SHP77 (cell line): ENCODE measurements at regions not wholly inside any gene's neighbourhood (a gene's known extent, or its start where the extent isn't known, plus 50 kb on each side); places are given as distances from the start of the nearest gene placed in this dataset.
A peak's percentile ranks its signal among the peaks of the same experiment; 100 is the strongest.
"Not testable (repeated sequence)": the region's sequence is repeated elsewhere in the genome, so short reads cannot be mapped to it uniquely, and the experiment has no call there.

Source experiments
- DNase-seq, 2 experiments: peaks; one replicate each; lab custom pipeline; 2025; lab: John Stamatoyannopoulos, UW

- DNase-seq: no peak
These were observed 53.1 kb downstream of the GGTLC2 start for GRCh38 chr22:22697377-22698117.

- no peak for DNase-seq
These were observed 53.9 kb downstream of the GGTLC2 start for GRCh38 chr22:22698263-22698750.

GRCh38 chr22:22700631-22701030 lies 56.2 kb downstream of the GGTLC2 start:
- DNase-seq: no peak

GRCh38 chr22:22701557-22701956 lies 57.1 kb downstream of the GGTLC2 start:
- not testable (repeated sequence) for DNase-seq

- DNase-seq: no peak
These were observed 58.1 kb downstream of the GGTLC2 start for GRCh38 chr22:22702237-22703202.

GRCh38 chr22:22703203-22703570 lies 58.8 kb downstream of the GGTLC2 start:
- no peak for DNase-seq

- DNase-seq: no peak
These were observed 59.3 kb downstream of the GGTLC2 start for GRCh38 chr22:22703715-22704114.

GRCh38 chr22:22704156-22704946 lies 59.9 kb downstream of the GGTLC2 start:
- no peak for DNase-seq

- no peak for DNase-seq
These were observed 61.1 kb downstream of the GGTLC2 start for GRCh38 chr22:22705328-22706100.

- DNase-seq: no peak
These were observed 62.0 kb downstream of the GGTLC2 start for GRCh38 chr22:22706253-22706915.

GRCh38 chr22:22709719-22710445 lies 65.5 kb downstream of the GGTLC2 start:
- DNase-seq: peak in 1 of 2 experiments; percentile 12

GRCh38 chr22:22710719-22711531 lies 66.5 kb downstream of the GGTLC2 start:
- DNase-seq: peak in 1 of 2 experiments; percentile 15

- no peak for DNase-seq
These were observed 67.1 kb downstream of the GGTLC2 start for GRCh38 chr22:22711532-22711913.

- no peak for DNase-seq
These were observed 67.8 kb downstream of the GGTLC2 start for GRCh38 chr22:22712092-22712658.

- no peak for DNase-seq
These were observed 68.4 kb downstream of the GGTLC2 start for GRCh38 chr22:22712666-22713365.

- no peak for DNase-seq
These were observed 69.0 kb downstream of the GGTLC2 start for GRCh38 chr22:22713416-22713815.

- DNase-seq: no peak
These were observed 70.4 kb downstream of the GGTLC2 start for GRCh38 chr22:22714600-22715335.
